ENCODE measurements at regions not wholly inside any gene's neighbourhood (a gene's known extent, or its start where the extent isn't known, plus 50 kb on each side); places are given as distances from the start of the nearest gene placed in this dataset.
"Not testable (repeated sequence)": the region's sequence is repeated elsewhere in the genome, so short reads cannot be mapped to it uniquely, and the experiment has no call there.

GRCh38 chr4:92231511-92231910 lies 72.3 kb upstream of the GRID2 start:
- no peak for DNase-seq

GRCh38 chr4:92232566-92232965 lies 71.2 kb upstream of the GRID2 start:
- DNase-seq, result no peak

GRCh38 chr4:92234393-92235176 lies 69.2 kb upstream of the GRID2 start:
- no peak for DNase-seq

GRCh38 chr4:92235731-92236130 lies 68.0 kb upstream of the GRID2 start:
- no peak for DNase-seq

- DNase-seq, result no peak
Observed at GRCh38 chr4:92236877-92237276, 66.9 kb upstream of the GRID2 start.

- DNase-seq, result no peak
Observed at GRCh38 chr4:92237559-92237958, 66.2 kb upstream of the GRID2 start.

- no peak for DNase-seq
Observed at GRCh38 chr4:92241094-92241493, 62.7 kb upstream of the GRID2 start.

GRCh38 chr4:92246384-92246783 lies 57.4 kb upstream of the GRID2 start:
- no peak for DNase-seq

GRCh38 chr4:92249541-92249940 lies 54.2 kb upstream of the GRID2 start:
- no peak for DNase-seq

- no peak for DNase-seq
Observed at GRCh38 chr4:92251711-92252110, 52.1 kb upstream of the GRID2 start.

GRCh38 chr4:92252358-92252757 lies 51.4 kb upstream of the GRID2 start:
- DNase-seq, result not testable (repeated sequence)

GRCh38 chr4:92252846-92253245 lies 50.9 kb upstream of the GRID2 start:
- DNase-seq, result no peak

- no peak for DNase-seq
Observed at GRCh38 chr4:92253550-92253949, 50.2 kb upstream of the GRID2 start.

All from anterior cingulate cortex (tissue), 58 donors.